Peyer's patch (tissue), 4 donors: ENCODE measurements at regions not wholly inside any gene's neighbourhood (a gene's known extent, or its start where the extent isn't known, plus 50 kb on each side); places are given as distances from the start of the nearest gene placed in this dataset.

Experiments
- CTCF ChIP-seq, 6 experiments: fragments of 450-650 bp in 4 of 6; fragments of 200-600 bp in 2 of 6; sonication (generic) in 1 of 6; IDR thresholded peaks; one replicate each; pipeline ENCODE4 v1.5.1; 2017 to 2019; ENCODE audit warnings: antibody characterized with exemption in 6 of 6, mild to moderate bottlenecking in 3 of 6, moderate library complexity in 1 of 6
- POLR2A ChIP-seq, 2 donors: fragments of 450-650 bp; IDR thresholded peaks; one replicate each; pipeline ENCODE4 v1.5.1; 2017; ENCODE audit warnings: antibody characterized with exemption in 2 of 2, mild to moderate bottlenecking in 2 of 2, moderate library complexity in 2 of 2

DNA sequence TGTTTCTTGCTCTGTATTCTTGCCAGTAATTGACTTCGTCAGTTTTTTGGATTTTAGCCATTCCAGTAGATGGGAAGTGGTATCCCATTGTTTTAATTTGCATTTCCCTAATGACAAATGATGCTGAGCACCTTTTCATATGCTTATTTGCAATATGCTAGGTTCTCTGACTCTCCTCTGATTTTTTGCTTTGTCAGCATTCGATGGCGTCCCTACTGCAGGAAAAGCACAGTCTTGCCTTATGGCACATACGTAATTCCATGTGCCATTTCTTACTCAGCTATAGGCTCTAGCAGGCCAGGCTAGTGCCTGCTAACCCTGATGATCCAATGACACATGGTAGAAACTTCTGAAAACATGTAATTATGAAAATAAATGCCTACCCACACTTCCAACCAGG is 239.2 kb upstream of the ATP10A start:
- TF ChIP-seq CTCF (IDR thresholded peaks at IDR 0.05) (no peak), POLR2A (IDR thresholded peaks at IDR 0.05) (no peak)
